Loucy (cell line): ENCODE measurements at regions not wholly inside any gene's neighbourhood (a gene's known extent, or its start where the extent isn't known, plus 50 kb on each side); places are given as distances from the start of the nearest gene placed in this dataset.
"Not testable (repeated sequence)": the region's sequence is repeated elsewhere in the genome, so short reads cannot be mapped to it uniquely, and the experiment has no call there.

Experiments used
- EZH2phosphoT487 ChIP-seq: fragments of 200-600 bp; IDR thresholded peaks from 2 replicates; pipeline ENCODE4 v1.6.1; 2018; ENCODE audit warnings: antibody characterized with exemption, mild to moderate bottlenecking, moderate library complexity, borderline replicate concordance
- TF ChIP-seq, protein P1 (sequence below): fragments of 200-600 bp; sonication (generic); conservative IDR thresholded peaks from 2 replicates; pipeline ENCODE4 v1.5.1; 2014; ENCODE audit warnings: mild to moderate bottlenecking, antibody characterized with exemption, low read length

DNA sequence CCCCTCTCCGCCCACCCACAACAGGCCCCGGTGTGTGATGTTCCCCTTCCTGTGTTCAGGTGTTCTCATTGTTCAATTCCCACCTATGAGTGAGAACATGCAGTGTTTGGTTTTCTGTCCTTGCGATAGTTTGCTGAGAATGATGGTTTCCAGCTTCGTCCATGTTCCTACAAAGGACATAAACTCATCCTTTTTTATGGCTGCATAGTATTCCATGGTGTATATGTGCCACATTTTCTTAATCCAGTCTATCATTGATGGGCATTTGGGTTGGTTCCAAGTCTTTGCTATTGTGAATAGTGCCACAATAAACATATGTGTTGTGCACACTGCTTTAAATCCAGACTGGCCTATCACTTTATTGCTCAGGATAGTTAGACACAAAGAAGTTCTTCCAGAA lies 309.1 kb downstream of the MTX2 start:
- TF ChIP-seq, protein P1, sequence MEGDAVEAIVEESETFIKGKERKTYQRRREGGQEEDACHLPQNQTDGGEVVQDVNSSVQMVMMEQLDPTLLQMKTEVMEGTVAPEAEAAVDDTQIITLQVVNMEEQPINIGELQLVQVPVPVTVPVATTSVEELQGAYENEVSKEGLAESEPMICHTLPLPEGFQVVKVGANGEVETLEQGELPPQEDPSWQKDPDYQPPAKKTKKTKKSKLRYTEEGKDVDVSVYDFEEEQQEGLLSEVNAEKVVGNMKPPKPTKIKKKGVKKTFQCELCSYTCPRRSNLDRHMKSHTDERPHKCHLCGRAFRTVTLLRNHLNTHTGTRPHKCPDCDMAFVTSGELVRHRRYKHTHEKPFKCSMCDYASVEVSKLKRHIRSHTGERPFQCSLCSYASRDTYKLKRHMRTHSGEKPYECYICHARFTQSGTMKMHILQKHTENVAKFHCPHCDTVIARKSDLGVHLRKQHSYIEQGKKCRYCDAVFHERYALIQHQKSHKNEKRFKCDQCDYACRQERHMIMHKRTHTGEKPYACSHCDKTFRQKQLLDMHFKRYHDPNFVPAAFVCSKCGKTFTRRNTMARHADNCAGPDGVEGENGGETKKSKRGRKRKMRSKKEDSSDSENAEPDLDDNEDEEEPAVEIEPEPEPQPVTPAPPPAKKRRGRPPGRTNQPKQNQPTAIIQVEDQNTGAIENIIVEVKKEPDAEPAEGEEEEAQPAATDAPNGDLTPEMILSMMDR: not testable (repeated sequence)
- TF ChIP-seq EZH2phosphoT487: not testable (repeated sequence)
